SK-N-SH treated with all-trans-retinoic acid at 6 μM for 48 hours (cell line): ENCODE measurements at regions not wholly inside any gene's neighbourhood (a gene's known extent, or its start where the extent isn't known, plus 50 kb on each side); places are given as distances from the start of the nearest gene placed in this dataset.

ENCODE experiments used
- ARNTL ChIP-seq: fragments of 450-650 bp; formaldehyde crosslinking; IDR thresholded peaks from 2 replicates; pipeline ENCODE4 v1.5.0; 2020; ENCODE audit warnings: low read depth, mild to moderate bottlenecking, moderate library complexity, borderline replicate concordance
- CREB5 ChIP-seq: fragments of 250-450 bp; sonication (Bioruptor Pico); IDR thresholded peaks from 2 replicates; pipeline ENCODE4 v1.5.1; 2020; ENCODE audit warnings: low read depth, mild to moderate bottlenecking, moderate library complexity
- CSDC2 ChIP-seq: fragments of 250-450 bp; sonication (Bioruptor Pico); IDR thresholded peaks from 2 replicates; pipeline ENCODE4 v1.5.0; 2020; ENCODE audit warnings: mild to moderate bottlenecking, moderate library complexity
- CSRNP3 ChIP-seq: fragments of 250-450 bp; sonication (Bioruptor Pico); IDR thresholded peaks from 2 replicates; pipeline ENCODE4 v1.5.1; 2021; ENCODE audit warnings: mild to moderate bottlenecking, moderate library complexity
- PPARA ChIP-seq: fragments of 250-450 bp; sonication (Bioruptor Pico); IDR thresholded peaks from 2 replicates; pipeline ENCODE4 v1.5.0; 2020; ENCODE audit warnings: mild to moderate bottlenecking, borderline replicate concordance
- RARB ChIP-seq: fragments of 250-450 bp; sonication (Bioruptor Pico); IDR thresholded peaks from 2 replicates; pipeline ENCODE4 v1.8.0; 2021; ENCODE audit warnings: mild to moderate bottlenecking, moderate library complexity
- TCF4 ChIP-seq: fragments of 250-450 bp; sonication (Bioruptor Pico); IDR thresholded peaks from 2 replicates; pipeline ENCODE4 v1.8.0; 2021; ENCODE audit warnings: mild to moderate bottlenecking, moderate library complexity, borderline replicate concordance
- ZFP3 ChIP-seq: fragments of 250-450 bp; sonication (Bioruptor Pico); IDR thresholded peaks from 2 replicates; pipeline ENCODE4 v1.5.0; 2020; ENCODE audit warnings: mild to moderate bottlenecking, moderate library complexity

DNA sequence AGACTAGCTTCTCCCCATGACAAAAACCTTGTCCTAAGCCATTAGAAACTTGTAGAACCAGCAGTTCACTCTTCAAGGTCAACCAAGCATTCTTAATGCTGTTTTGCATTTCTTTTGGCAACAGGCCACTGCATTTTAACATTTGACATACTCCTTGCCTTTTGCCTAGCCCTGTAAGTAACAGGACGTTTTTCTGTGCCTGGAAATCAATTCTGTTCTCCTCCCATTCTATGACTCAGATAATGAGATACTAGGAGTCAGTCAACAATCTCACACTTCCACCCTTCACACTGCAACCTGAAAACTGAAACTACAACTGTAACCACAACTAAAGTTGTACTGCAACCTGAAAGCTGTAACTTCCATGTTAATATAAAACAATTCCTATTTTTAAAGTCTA is 268.7 kb downstream of the MZT1 start:
- TF ChIP-seq TCF4 (CRISPR knock-in tag) (no peak), ZFP3 (CRISPR knock-in tag) (no peak), CSDC2 (CRISPR knock-in tag) (no peak), ARNTL (CRISPR knock-in tag) (no peak), CSRNP3 (CRISPR knock-in tag) (no peak), RARB (CRISPR knock-in tag) (no peak), PPARA (CRISPR knock-in tag) (no peak), CREB5 (CRISPR knock-in tag) (no peak)
